Keratinocyte (primary cell): ENCODE measurements at regions not wholly inside any gene's neighbourhood (a gene's known extent, or its start where the extent isn't known, plus 50 kb on each side); places are given as distances from the start of the nearest gene placed in this dataset.
A peak's percentile ranks its signal among the peaks of the same experiment; 100 is the strongest.

Source experiments
- DNase-seq: peaks from one replicate; pipeline ENCODE4 v3.0.0-alpha.2; 2011; ENCODE audit warnings: low read depth, missing footprints, low spot score
- FAIRE-seq: peaks from 2 replicates; lab custom pipeline; 2011; peaks lifted over from hg19 to GRCh38; lab: Jason Lieb, UNC
- H2AFZ ChIP-seq: 2 replicates; pipeline ENCODE4 v1.6.0; 2012; ENCODE audit warnings: low read length, control low read depth, inconsistent platforms; ENCODE audit not compliant: control insufficient read depth
- H3K27ac ChIP-seq: 2 replicates; pipeline ENCODE4 v1.5.1; 2011; ENCODE audit warnings: low read length; ENCODE audit not compliant: control insufficient read depth, insufficient read depth
- H3K27me3 ChIP-seq: 3 replicates; pipeline ENCODE4 v1.6.0; 2011; ENCODE audit warnings: low read length; ENCODE audit not compliant: control insufficient read depth, insufficient read depth; ENCODE audit errors: extremely low read depth
- H3K36me3 ChIP-seq, 2 experiments: 2 replicates in 1 of 2; 3 replicates in 1 of 2; pipeline ENCODE4 v1.5.1; 2011; ENCODE audit warnings: low read length in 2 of 2, mild to moderate bottlenecking in 1 of 2; ENCODE audit not compliant: control insufficient read depth in 2 of 2, insufficient read depth in 2 of 2; ENCODE audit errors: extremely low read depth in 1 of 2
- H3K4me1 ChIP-seq: 3 replicates; pipeline ENCODE4 v1.5.1; 2011; ENCODE audit warnings: low read length; ENCODE audit not compliant: control insufficient read depth, insufficient read depth; ENCODE audit errors: extremely low read depth
- H3K4me2 ChIP-seq: 3 replicates; pipeline ENCODE4 v1.6.0; 2011; ENCODE audit warnings: low read depth, low read length; ENCODE audit not compliant: control insufficient read depth, insufficient read depth; ENCODE audit errors: extremely low read depth
- H3K4me3 ChIP-seq, 3 experiments: fragments of 200-600 bp in 1 of 3; sonication (generic) in 1 of 3; 2 replicates in 2 of 3; 3 replicates in 1 of 3; pipeline ENCODE4 v1.5.1; 2011 to 2016; ENCODE audit warnings: low read length in 3 of 3, mild to moderate bottlenecking in 3 of 3, control low read depth in 2 of 3, inconsistent platforms in 1 of 3, low read depth in 1 of 3, mixed read lengths in 1 of 3, mixed run types in 1 of 3, moderate library complexity in 1 of 3; ENCODE audit not compliant: control insufficient read depth in 2 of 3, insufficient read depth in 2 of 3; ENCODE audit errors: extremely low read depth in 1 of 3
- H3K79me2 ChIP-seq: 2 replicates; pipeline ENCODE4 v1.6.0; 2012; ENCODE audit warnings: low read length; ENCODE audit not compliant: control insufficient read depth, insufficient read depth
- H3K9ac ChIP-seq: 3 replicates; pipeline ENCODE4 v1.6.0; 2011; ENCODE audit warnings: low read length; ENCODE audit not compliant: control insufficient read depth, insufficient read depth; ENCODE audit errors: extremely low read depth
- H3K9me1 ChIP-seq: 3 replicates; pipeline ENCODE4 v1.6.0; 2011; ENCODE audit warnings: low read length; ENCODE audit not compliant: control insufficient read depth, insufficient read depth; ENCODE audit errors: extremely low read depth
- H3K9me3 ChIP-seq: 2 replicates; pipeline ENCODE4 v1.5.1; 2012; ENCODE audit warnings: low read depth, low read length; ENCODE audit not compliant: control insufficient read depth
- H4K20me1 ChIP-seq: 3 replicates; pipeline ENCODE4 v1.6.0; 2011; ENCODE audit warnings: low read length; ENCODE audit not compliant: control insufficient read depth, insufficient read depth; ENCODE audit errors: extremely low read depth
- CTCF ChIP-seq, 3 experiments: IDR thresholded peaks in 1 of 3; conservative IDR thresholded peaks in 1 of 3; optimal IDR thresholded peaks in 1 of 3; 2 replicates in 2 of 3; 3 replicates in 1 of 3; pipeline versions ENCODE3 to v1.5.1; 2011; ENCODE audit warnings: low read length in 3 of 3, mild to moderate bottlenecking in 3 of 3, moderate library complexity in 2 of 3, control low read depth in 1 of 3, inconsistent platforms in 1 of 3; ENCODE audit not compliant: insufficient read depth in 2 of 3; ENCODE audit errors: extremely low read depth in 1 of 3
- EZH2 ChIP-seq: IDR thresholded peaks from one replicate; pipeline ENCODE4 v1.6.1; 2012; ENCODE audit warnings: inconsistent platforms, mild to moderate bottlenecking, low read length, moderate library complexity
- dilution Hi-C: fragments of 300-500 bp; cut with MboI; formaldehyde crosslinking; loops from one replicate; pipeline ENCODE4 v1.7.0; 2020; ENCODE audit warnings: low sequenced_read_pairs; ENCODE audit not compliant: extremely low pct_ligation_motif_present
- small RNA-seq, 3 experiments: library from RNA; depleted of rRNA; stranded (forward); fragments of <200 nt; gene quantifications; one replicate each; pipeline ENCODE3, GENCODE V24; 2012; ENCODE audit warnings: low read depth in 3 of 3, low replicate concordance in 1 of 3; ENCODE audit not compliant: insufficient read length in 3 of 3

GRCh38 chr12:45674181-45674977 lies 55.1 kb upstream of the ARID2 start:
- DNase-seq (peak; percentile 70), FAIRE-seq (peak; percentile 95)
- Histone ChIP-seq H3K9ac (no peak overlapping the region), H3K27me3 (no peaks in the 10 kb centered on the region), H3K36me3 (no peaks in the 10 kb centered on the region), H3K79me2 (no peaks in the 10 kb centered on the region), H3K27ac (no peak overlapping the region), H3K9me1 (no peaks in the 10 kb centered on the region), H3K4me2 (peak overlapping the region; percentile 55), H2AFZ (no peak overlapping the region), H4K20me1 (no peaks in the 10 kb centered on the region), H3K4me1 (peaks cover 22% of the 10 kb centered on the region), H3K9me3 (no peaks in the 10 kb centered on the region), H3K4me3 (no peak overlapping the region)
- TF ChIP-seq EZH2 (no peak), CTCF (optimal IDR thresholded peaks at IDR 0.05 in 1 of 3, IDR thresholded peaks at IDR 0.05 in 1 of 3, conservative IDR thresholded peaks at IDR 0.05 in 1 of 3; ENCODE audit: extremely low read depth in 1 of 3, insufficient read depth in 2 of 3, low read length in 3 of 3) (no peak)
- dilution Hi-C loops, result no loop called here

GRCh38 chr12:45675534-45675933 lies 54.0 kb upstream of the ARID2 start:
- TF ChIP-seq CTCF (optimal IDR thresholded peaks at IDR 0.05 in 1 of 3, IDR thresholded peaks at IDR 0.05 in 1 of 3, conservative IDR thresholded peaks at IDR 0.05 in 1 of 3; ENCODE audit: extremely low read depth in 1 of 3, insufficient read depth in 2 of 3, low read length in 3 of 3) (no peak), EZH2 (no peak)
- Histone ChIP-seq H3K36me3 (no peaks in the 10 kb centered on the region), H3K79me2 (no peaks in the 10 kb centered on the region), H3K4me3 (no peak overlapping the region), H3K27me3 (no peaks in the 10 kb centered on the region), H3K9me1 (no peaks in the 10 kb centered on the region), H4K20me1 (no peaks in the 10 kb centered on the region), H2AFZ (no peak overlapping the region), H3K27ac (no peak overlapping the region), H3K4me2 (no peak overlapping the region), H3K4me1 (peaks cover 22% of the 10 kb centered on the region), H3K9me3 (no peaks in the 10 kb centered on the region), H3K9ac (no peak overlapping the region)
- FAIRE-seq (no peak), DNase-seq (no peak)
- dilution Hi-C loops, result no loop called here

Small RNAs in the stretch of these regions (small RNA-seq; reads per million reads assigned to genes)
- 0 reads per million in 3 experiments for gene RF00026
